ENCODE measurements at regions not wholly inside any gene's neighbourhood (a gene's known extent, or its start where the extent isn't known, plus 50 kb on each side); places are given as distances from the start of the nearest gene placed in this dataset.

DNA sequence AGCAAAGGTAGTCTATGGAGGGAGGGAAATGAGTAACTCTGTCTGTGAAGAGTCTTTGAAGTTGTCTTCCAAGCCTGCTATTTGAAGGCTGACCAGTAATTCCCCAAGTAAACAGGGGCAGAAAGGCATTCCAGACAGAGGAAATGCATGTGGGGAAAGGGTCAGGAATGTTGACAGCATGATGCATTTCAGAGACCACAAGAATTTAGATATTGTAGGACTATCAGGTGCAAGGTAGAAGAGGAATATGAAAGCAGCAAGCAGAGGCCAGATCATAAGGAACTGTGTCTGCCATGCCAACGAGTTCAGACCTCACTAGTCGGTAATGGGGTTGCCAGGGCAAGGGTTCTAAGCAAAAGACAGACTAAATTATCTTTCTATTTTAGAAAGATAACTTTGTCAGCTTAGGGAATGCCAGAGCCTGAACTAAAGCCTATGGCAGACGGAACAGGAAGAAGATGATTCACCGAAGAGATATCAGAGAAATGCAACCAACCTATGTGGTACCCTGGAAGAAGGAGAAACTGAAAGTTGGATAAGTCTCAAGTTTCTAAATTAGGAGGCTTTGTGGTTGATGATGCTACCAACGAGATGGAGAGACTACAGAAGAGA is 327.0 kb upstream of the RORA start:
- WGBS, 2 donors (ENCODE audit: low coverage in 1 of 2), result 50% methylated on average over 5 of the region's 5 CpGs
- no peaks in the 10 kb centered on the region for H3K9me3 ChIP-seq
- no peaks in the 10 kb centered on the region for H3K27me3 ChIP-seq
- TF ChIP-seq POLR2A (IDR thresholded peaks at IDR 0.05) (no peak), POLR2AphosphoS5 (IDR thresholded peaks at IDR 0.05) (no peak), EP300 (IDR thresholded peaks at IDR 0.05; ENCODE audit: low read depth) (no peak)
- TF ChIP-seq, protein P1, sequence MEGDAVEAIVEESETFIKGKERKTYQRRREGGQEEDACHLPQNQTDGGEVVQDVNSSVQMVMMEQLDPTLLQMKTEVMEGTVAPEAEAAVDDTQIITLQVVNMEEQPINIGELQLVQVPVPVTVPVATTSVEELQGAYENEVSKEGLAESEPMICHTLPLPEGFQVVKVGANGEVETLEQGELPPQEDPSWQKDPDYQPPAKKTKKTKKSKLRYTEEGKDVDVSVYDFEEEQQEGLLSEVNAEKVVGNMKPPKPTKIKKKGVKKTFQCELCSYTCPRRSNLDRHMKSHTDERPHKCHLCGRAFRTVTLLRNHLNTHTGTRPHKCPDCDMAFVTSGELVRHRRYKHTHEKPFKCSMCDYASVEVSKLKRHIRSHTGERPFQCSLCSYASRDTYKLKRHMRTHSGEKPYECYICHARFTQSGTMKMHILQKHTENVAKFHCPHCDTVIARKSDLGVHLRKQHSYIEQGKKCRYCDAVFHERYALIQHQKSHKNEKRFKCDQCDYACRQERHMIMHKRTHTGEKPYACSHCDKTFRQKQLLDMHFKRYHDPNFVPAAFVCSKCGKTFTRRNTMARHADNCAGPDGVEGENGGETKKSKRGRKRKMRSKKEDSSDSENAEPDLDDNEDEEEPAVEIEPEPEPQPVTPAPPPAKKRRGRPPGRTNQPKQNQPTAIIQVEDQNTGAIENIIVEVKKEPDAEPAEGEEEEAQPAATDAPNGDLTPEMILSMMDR (IDR thresholded peaks at IDR 0.05), result no peak
- no peak for DNase-seq
- H3K4me1 ChIP-seq, result no peaks in the 10 kb centered on the region
- no peak overlapping the region for H3K4me3 ChIP-seq
- no peaks in the 10 kb centered on the region for H3K36me3 ChIP-seq
- in situ Hi-C loops (cut with MboI; ENCODE audit: low pct_ligation_motif_present in 1 of 4, low pct_unique_long_range_greater_than_20kb in 1 of 4, low sequenced_read_pairs in 3 of 4), result no loop called here
- H3K27ac ChIP-seq, result no peak overlapping the region
- intact Hi-C loops (cut with DNase I; ENCODE audit: low total_unique reads), result no loop called here

DNA sequence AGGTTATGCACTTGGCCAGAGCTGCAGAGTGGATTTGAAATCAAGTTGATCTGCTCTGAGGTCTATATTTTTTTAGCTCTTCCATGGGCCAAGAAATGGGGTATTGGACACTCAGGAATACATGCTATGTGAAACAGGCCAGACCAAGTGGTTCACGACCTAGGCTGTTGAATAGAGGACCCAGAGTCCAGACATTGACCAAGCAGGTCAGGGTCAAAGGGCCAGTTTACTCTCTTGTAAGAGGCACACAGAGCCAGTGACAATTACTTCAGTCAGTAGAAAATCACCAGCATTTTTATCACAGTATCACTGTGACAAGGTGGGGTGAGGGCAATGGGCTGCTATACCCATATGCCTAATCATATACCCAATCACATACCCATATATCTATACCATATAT is 320.6 kb upstream of the RORA start:
- H3K4me3 ChIP-seq, result no peak overlapping the region
- in situ Hi-C loops (cut with MboI; ENCODE audit: low pct_ligation_motif_present in 1 of 4, low pct_unique_long_range_greater_than_20kb in 1 of 4, low sequenced_read_pairs in 3 of 4) (no loop called here), intact Hi-C loops (cut with DNase I; ENCODE audit: low total_unique reads) (no loop called here)
- H3K4me1 ChIP-seq, result no peaks in the 10 kb centered on the region
- DNase-seq, result no peak
- no peaks in the 10 kb centered on the region for H3K36me3 ChIP-seq
- H3K27me3 ChIP-seq, result no peaks in the 10 kb centered on the region
- no peaks in the 10 kb centered on the region for H3K9me3 ChIP-seq
- no peak for TF ChIP-seq POLR2AphosphoS5 (IDR thresholded peaks at IDR 0.05)
- no peak overlapping the region for H3K27ac ChIP-seq
- WGBS, 2 donors (ENCODE audit: low coverage in 1 of 2), result 43 to 80% methylated on average over 1 of the region's 1 CpG

DNA sequence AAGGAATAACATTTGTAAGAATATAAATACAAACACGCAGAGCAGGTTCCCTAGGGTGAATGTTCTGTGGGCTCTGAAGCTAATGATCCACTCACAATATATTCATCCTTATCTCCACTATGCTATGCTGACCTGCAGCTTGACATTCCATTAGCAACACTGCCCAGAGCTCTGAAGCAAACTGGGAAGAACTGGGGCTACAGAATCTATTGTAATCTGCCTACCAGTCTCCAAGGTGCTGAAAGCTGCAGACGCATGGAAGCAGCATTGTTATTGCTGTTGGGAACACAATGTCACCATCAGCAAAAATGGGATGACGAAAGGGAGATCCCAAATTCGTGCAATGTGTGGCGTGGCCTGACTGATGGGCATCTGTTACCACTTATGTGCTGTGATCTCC is 316.7 kb upstream of the RORA start:
- no peaks in the 10 kb centered on the region for H3K36me3 ChIP-seq
- in situ Hi-C loops (cut with MboI; ENCODE audit: low pct_ligation_motif_present in 1 of 4, low pct_unique_long_range_greater_than_20kb in 1 of 4, low sequenced_read_pairs in 3 of 4), result no loop called here
- no peak overlapping the region for H3K27ac ChIP-seq
- no peak overlapping the region for H3K4me3 ChIP-seq
- no peaks in the 10 kb centered on the region for H3K9me3 ChIP-seq
- no peaks in the 10 kb centered on the region for H3K27me3 ChIP-seq
- intact Hi-C loops (cut with DNase I; ENCODE audit: low total_unique reads), result no loop called here
- 54 to 79% methylated on average over 3 to 5 of the region's 5 CpGs for WGBS, 2 donors (ENCODE audit: low coverage in 1 of 2)
- DNase-seq, result no peak
- TF ChIP-seq POLR2AphosphoS5 (IDR thresholded peaks at IDR 0.05), result no peak
- TF ChIP-seq EP300 (IDR thresholded peaks at IDR 0.05; ENCODE audit: low read depth), result no peak
- no peak for TF ChIP-seq POLR2A (IDR thresholded peaks at IDR 0.05)
- TF ChIP-seq, protein P1 (IDR thresholded peaks at IDR 0.05), result no peak
- no peaks in the 10 kb centered on the region for H3K4me1 ChIP-seq

- Histone ChIP-seq H3K9me3 (no peaks in the 10 kb centered on the region), H3K4me1 (no peaks in the 10 kb centered on the region), H3K36me3 (no peaks in the 10 kb centered on the region), H3K27ac (no peak overlapping the region), H3K4me3 (no peak overlapping the region), H3K27me3 (no peaks in the 10 kb centered on the region)
- intact Hi-C loops (cut with DNase I; ENCODE audit: low total_unique reads) (no loop called here), in situ Hi-C loops (cut with MboI; ENCODE audit: low pct_ligation_motif_present in 1 of 4, low pct_unique_long_range_greater_than_20kb in 1 of 4, low sequenced_read_pairs in 3 of 4) (no loop called here)
- TF ChIP-seq EP300 (IDR thresholded peaks at IDR 0.05; ENCODE audit: low read depth), result no peak
- no peak for DNase-seq
- 85 to 100% methylated on average over 1 of the region's 1 CpG for WGBS, 2 donors (ENCODE audit: low coverage in 1 of 2)
Measured at GRCh38 chr15:61541516-61541915, 312.4 kb upstream of the RORA start.

DNA sequence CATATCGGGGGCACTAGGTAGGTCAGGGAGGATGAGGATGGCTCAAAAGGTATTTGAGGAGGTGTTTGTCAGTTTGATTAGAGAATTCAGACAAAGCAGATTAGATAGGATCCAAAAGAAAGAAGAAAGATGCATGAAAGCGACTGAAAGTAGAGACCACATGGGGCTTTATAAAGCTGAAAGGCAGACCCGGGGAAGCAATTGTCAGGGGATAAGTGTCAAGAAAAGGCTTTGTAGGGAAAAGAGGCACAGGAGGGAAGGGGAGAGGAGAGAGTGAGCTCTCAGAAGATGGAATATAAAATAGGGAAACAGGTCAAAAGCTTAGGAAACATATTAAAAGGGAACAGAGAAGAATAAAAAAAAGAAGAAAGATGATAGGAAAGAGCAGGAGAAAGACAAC is 308.2 kb upstream of the RORA start:
- H3K27me3 ChIP-seq, result no peaks in the 10 kb centered on the region
- in situ Hi-C loops (cut with MboI; ENCODE audit: low pct_ligation_motif_present in 1 of 4, low pct_unique_long_range_greater_than_20kb in 1 of 4, low sequenced_read_pairs in 3 of 4), result no loop called here
- no peak overlapping the region for H3K4me3 ChIP-seq
- TF ChIP-seq POLR2A (IDR thresholded peaks at IDR 0.05), result no peak
- TF ChIP-seq EP300 (IDR thresholded peaks at IDR 0.05; ENCODE audit: low read depth), result no peak
- TF ChIP-seq, protein P1 (IDR thresholded peaks at IDR 0.05), result no peak
- no peak for TF ChIP-seq POLR2AphosphoS5 (IDR thresholded peaks at IDR 0.05)
- no peaks in the 10 kb centered on the region for H3K36me3 ChIP-seq
- H3K9me3 ChIP-seq, result no peaks in the 10 kb centered on the region
- no peaks in the 10 kb centered on the region for H3K4me1 ChIP-seq
- DNase-seq, result no peak
- WGBS, 2 donors (ENCODE audit: low coverage in 1 of 2), result 75 to 77% methylated on average over 2 to 3 of the region's 3 CpGs
- intact Hi-C loops (cut with DNase I; ENCODE audit: low total_unique reads), result no loop called here
- no peak overlapping the region for H3K27ac ChIP-seq
